ENCODE measurements at regions not wholly inside any gene's neighbourhood (a gene's known extent, or its start where the extent isn't known, plus 50 kb on each side); places are given as distances from the start of the nearest gene placed in this dataset.

DNA sequence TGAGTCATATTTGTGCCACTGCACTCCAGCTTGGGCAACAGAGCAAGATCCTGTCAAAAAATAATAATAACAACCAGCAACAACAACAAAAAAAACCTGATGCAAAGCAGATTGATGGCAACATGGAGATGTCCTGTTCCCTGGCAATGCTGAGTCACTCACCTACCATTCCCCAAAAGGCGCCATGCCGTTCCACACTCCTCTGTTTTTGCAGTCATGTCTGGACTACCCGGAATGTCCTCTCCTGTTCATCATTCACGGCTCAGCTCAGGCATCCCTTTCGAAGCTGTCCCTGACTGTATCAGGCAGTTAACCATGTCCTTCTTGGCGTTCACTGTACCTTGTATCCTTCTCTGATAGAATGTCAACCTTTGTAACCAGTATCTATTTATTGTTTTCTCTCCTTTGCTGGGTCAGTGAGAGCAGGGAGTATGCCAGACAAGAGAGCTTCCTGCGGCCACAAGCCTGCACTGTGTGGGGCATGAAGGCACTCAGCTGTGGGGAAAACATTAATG is 147.7 kb downstream of the ABCC12 start:
- TF ChIP-seq GATA1 (IDR thresholded peaks at IDR 0.05; ENCODE audit: low read depth, low read length) (no peak), POLR2A (IDR thresholded peaks at IDR 0.05; ENCODE audit: low read length) (no peak)
- DNase-seq, result no peak

DNA sequence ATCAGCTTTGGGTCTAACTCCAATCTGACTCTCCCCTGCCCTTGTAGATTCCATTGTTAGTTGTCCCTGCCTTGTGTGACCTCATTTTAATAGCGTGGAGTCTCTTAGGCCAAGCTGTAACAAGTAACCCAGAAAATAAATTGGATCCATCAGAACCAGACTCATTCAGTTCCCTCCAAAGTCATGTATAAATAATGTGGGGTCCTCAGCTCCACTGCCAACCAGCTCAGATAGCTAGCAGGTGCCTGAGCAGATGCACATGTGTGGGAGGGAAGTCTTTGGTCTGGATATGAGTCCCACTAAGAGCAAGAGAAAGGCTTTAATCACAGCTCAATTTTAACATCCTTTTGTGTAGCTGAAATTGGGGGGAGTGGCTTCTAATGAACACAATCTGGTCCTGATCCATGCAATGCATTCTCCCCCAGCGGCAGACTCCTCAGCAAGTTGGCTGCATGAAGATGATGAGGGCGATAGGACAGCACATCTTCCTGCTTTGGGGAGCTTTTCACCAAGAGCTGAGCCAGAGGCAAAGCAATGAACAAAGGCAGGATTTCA is 151.6 kb downstream of the ABCC12 start:
- no peak for TF ChIP-seq GATA1 (IDR thresholded peaks at IDR 0.05; ENCODE audit: low read depth, low read length)
- TF ChIP-seq POLR2A (IDR thresholded peaks at IDR 0.05; ENCODE audit: low read length), result no peak
- no peak for DNase-seq

DNA sequence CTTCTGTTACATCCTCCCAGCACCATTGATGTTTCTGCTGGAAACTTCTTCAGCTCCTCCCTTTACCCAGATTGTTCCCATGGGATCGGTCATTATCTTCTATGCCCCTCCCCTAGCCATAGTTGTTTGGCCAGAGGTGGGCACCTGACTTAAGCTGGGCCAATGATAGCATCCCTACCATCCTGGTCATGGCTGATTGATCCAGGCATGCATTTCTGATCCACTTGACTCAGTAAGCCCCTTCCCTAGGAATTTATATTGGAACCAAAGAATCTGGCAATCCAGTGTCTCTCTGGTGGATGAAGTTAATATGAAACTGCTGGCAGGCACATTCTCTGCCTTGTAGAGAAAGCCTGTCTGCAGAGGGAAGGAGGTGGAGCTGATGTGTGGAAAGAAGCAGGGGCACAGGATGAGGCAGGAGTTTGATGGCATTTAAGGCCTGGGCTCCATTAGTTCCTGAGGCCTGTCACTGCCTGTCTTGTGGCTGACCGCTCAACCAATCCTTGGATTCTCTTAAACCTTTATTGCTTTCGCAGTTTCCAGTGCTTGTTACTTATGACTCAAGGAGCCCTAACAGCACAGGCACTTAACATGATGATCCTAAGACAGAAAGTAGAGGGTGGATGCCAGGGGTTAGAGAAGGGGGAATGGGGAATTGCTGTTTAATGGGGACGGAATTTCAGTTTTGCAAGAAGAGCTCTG is 152.4 kb downstream of the ABCC12 start:
- no peak for DNase-seq
- TF ChIP-seq GATA1 (IDR thresholded peaks at IDR 0.05; ENCODE audit: low read depth, low read length) (no peak), POLR2A (IDR thresholded peaks at IDR 0.05; ENCODE audit: low read length) (no peak)

DNA sequence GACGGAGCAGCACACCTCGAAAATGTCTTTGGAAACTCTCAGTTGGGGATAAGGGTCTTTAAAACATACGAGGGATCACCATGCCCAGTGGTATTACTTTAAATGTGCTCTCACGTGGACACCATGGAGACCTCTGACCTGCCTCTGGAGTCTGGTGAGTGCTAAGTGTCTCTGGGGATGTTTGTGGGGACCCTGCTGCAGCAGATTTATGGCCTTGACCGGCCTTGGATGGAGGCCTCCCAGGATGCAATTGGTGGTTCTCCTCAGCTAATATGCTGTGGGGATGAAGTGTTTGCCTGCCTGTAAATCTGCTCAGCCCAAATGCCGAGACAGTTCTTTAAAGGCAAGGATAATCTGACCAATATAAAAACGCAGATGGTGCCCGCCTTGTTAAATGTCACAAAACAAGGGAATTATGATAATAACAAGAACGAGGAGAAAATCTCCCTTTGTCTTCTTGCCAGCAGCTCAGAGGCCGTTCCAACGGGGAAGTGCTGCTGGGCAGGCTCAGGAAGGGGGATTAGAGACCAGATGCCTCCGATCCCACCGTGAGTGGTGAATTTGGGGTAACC is 154.4 kb downstream of the ABCC12 start:
- TF ChIP-seq POLR2A (IDR thresholded peaks at IDR 0.05; ENCODE audit: low read length) (no peak), GATA1 (IDR thresholded peaks at IDR 0.05; ENCODE audit: low read depth, low read length) (no peak)

DNA sequence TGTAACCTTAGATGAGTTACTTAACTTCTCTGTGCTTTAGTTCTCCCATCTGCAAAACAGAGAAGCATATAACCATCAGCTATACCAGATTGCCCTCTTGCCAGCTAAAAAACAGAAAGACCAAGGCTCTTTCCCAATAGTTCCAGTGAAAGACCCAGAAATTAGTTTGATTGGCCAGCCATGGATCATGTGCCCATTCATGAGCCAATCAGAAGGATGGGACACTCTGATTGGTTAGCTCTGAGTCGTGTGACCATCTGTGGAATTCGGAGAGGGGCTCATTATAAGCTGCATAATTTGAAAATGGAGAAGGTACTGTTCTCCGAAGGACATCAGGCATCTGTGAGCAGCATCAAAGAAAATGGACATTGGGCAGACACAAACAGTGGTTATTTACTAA is 155.2 kb downstream of the ABCC12 start:
- TF ChIP-seq GATA1 (IDR thresholded peaks at IDR 0.05; ENCODE audit: low read depth, low read length) (no peak), POLR2A (IDR thresholded peaks at IDR 0.05; ENCODE audit: low read length) (no peak)
- DNase-seq, result no peak

More for the DNA sequence above, 154.4 kb downstream of the ABCC12 start:
- DNase-seq, result no peak

DNA sequence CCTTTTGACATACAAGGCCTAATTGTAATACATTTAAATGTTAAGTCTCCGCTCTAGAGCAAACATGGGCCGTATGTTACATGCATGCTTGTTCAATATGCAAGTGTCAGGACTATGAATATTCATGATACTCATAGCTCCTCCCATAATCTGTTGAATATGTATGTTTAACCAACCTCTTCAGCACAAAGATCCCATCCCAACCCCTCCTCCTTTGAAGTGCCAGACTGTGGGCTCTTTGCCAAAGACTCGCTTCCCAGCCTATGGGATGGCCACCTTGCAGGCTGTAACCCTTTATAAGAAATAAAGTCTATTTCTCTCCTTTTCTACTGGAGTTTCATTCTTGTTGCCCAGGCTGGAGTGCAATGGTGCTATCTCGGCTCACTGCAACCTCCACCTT is 156.2 kb downstream of the ABCC12 start:
- TF ChIP-seq GATA1 (IDR thresholded peaks at IDR 0.05; ENCODE audit: low read depth, low read length) (no peak), POLR2A (IDR thresholded peaks at IDR 0.05; ENCODE audit: low read length) (no peak)
- no peak for DNase-seq

DNA sequence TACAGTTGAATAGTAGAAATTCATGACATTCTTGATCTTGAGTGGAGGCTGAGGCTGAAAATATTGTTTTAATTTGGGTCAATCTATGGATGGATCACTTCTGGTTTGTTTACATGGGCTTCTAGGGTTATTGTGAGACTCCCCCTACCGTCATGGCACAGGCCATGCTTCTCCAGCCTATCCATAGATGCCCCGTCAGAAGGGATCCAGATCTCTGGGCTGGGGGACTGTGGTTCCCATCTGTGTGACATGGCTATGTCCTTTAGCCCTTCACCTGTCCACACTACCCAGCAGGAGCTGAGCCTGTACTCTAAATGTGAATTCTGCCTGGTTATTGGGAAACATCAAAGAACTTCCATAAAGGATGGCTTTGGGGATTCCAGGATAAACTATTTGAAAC is 160.4 kb downstream of the ABCC12 start:
- TF ChIP-seq GATA1 (IDR thresholded peaks at IDR 0.05; ENCODE audit: low read depth, low read length) (no peak), POLR2A (IDR thresholded peaks at IDR 0.05; ENCODE audit: low read length) (no peak)
- no peak for DNase-seq

DNA sequence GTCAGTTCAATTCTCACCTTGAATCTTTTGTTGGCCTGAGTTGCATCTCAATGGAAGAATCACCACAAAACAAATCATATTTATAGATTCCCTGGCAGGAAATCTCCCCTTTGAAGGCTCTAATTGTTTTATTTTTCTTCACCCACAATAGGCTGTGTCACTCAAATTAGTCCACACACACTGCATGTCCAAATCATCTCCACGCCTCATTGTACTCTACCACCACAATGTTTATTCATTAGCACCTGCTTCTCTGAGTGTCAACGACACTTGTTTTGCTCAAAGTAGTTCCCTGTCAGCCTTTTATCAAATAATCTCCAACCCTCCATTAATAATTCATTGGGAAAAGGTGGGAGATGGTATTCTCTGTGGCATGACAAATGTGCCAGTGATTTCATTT is 164.3 kb downstream of the ABCC12 start:
- TF ChIP-seq GATA1 (IDR thresholded peaks at IDR 0.05; ENCODE audit: low read depth, low read length) (no peak), POLR2A (IDR thresholded peaks at IDR 0.05; ENCODE audit: low read length) (no peak)
- no peak for DNase-seq

DNA sequence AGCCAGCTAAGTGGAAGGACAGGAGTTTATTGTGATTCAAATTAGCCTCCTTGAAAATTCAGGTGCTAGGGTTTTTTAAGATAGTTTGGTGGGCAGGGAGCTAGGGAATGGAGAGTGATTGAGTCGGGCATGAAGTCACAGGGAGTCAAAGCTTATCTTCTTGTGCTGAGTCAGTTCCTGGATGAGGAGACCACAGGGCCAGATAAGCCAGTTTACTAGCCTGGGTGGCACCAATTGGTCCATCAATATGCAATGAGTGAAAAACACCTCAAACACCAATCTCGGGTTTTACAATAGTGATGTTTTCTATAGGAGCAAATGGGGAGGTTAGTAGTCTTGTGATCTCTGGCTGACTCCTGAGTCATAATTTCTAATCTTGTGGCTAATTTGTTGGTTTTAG is 165.1 kb downstream of the ABCC12 start:
- TF ChIP-seq GATA1 (IDR thresholded peaks at IDR 0.05; ENCODE audit: low read depth, low read length) (no peak), POLR2A (IDR thresholded peaks at IDR 0.05; ENCODE audit: low read length) (no peak)
- DNase-seq, result no peak

DNA sequence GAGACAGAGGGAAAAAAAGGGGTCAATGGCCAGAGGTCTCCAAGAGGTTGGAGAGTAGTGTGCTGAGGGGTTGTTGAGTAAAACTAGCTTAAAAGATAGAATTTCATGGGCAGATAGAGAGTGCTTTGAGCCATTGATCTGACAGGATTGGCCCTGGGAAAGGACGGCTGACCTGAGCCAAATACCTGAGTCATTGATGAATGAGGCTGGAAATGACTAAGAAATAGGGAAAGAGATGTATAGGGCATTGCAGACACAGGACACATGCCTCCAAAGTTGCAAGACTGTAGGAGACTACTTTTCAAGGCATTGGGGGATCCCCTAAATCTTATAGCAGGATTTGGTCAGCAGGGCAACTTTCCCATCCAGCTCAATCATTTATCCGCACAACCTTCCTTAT is 168.7 kb downstream of the ABCC12 start:
- TF ChIP-seq GATA1 (IDR thresholded peaks at IDR 0.05; ENCODE audit: low read depth, low read length) (no peak), POLR2A (IDR thresholded peaks at IDR 0.05; ENCODE audit: low read length) (no peak)
- DNase-seq, result no peak

DNA sequence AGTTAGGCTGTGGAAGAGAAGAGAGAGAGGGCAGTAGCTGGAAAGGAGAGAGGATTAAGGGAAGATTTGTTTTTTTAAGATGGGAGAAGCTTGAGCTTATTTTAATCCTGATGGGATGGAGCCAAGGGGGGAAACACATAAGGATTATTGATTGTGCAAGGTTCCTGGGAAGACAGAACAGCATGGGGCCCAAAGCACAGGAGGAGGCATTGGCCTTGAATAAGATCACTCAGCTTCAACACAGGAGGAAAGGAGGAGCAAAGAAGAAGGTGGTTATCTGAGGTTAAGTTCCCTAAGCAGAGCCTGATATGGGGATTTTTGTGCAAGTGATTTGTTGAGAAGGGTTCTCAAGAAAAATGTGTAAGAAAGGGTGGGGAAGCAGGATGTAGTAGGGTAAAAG is 169.8 kb downstream of the ABCC12 start:
- TF ChIP-seq POLR2A (IDR thresholded peaks at IDR 0.05; ENCODE audit: low read length) (no peak), GATA1 (IDR thresholded peaks at IDR 0.05; ENCODE audit: low read depth, low read length) (no peak)
- no peak for DNase-seq

DNA sequence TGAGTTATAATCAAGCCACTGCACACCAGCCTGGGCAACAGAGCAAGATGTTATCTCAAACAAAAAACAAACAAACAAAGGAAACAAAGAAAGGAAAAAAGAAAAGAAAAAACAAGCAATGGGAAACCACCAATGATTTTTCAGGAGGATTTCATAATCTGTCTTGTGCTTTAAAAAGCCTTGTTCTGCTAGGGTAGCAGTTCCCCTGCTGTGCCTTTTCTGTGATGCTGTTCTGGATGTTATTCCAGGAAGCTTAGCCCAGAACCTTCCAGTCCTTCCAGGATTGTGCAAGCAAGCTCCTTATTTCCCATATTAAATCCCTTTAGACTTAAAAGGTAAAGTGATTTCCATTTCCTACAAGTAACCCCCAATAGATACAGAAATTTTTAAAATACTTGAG is 171.1 kb downstream of the ABCC12 start:
- TF ChIP-seq GATA1 (IDR thresholded peaks at IDR 0.05; ENCODE audit: low read depth, low read length) (no peak), POLR2A (IDR thresholded peaks at IDR 0.05; ENCODE audit: low read length) (no peak)
- DNase-seq, result no peak

DNA sequence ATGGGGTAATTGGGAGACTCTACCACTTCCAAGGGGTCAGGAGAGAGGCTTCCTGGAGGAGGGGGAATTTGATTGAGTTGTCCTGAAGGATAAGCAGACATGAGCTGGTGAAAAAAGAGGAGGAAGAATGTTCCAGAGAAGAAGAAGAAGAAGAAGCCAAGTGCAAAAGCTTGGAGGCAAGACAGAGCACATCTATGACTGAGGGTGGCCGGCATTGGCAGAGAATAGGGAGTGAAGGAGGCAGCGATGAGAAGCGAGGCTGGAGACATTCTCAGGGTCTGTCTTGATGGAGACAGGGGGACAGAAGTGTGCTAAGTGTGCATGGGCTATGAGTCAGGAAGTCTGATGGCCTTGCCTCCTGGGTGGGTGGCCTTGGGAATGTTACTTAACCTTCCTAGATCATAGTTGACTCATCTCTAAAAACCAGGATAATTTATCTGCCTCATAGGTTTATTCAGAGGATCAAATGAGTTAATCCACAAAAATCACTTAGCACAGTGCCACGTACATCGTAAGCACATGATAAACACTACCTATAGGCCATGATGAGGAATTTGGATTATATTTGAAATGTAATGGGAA is 171.7 kb downstream of the ABCC12 start:
- no peak for DNase-seq

DNA sequence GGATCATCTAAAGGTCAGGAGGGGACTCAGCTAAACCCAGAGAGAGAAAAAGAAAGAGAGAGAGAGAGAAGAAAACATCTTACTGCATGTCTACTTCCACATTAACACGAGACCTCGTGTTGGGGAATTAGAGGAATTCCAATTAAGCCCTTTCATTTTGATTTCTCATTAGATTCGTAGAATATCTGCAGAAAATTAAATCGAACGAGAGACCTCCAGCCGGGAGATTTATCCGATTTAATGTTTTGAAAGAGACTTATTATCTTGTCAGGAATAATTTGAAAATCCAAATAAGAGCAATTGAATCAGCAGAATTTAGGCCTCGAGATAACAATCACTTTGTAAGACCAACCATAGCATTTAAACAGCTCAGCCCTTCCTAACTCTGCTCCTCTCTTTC is 175.6 kb downstream of the ABCC12 start:
- no peak for DNase-seq
- TF ChIP-seq POLR2A (IDR thresholded peaks at IDR 0.05; ENCODE audit: low read length) (no peak), GATA1 (IDR thresholded peaks at IDR 0.05; ENCODE audit: low read depth, low read length) (no peak)

More for the DNA sequence above, 171.7 kb downstream of the ABCC12 start:
- TF ChIP-seq GATA1 (IDR thresholded peaks at IDR 0.05; ENCODE audit: low read depth, low read length) (no peak), POLR2A (IDR thresholded peaks at IDR 0.05; ENCODE audit: low read length) (no peak)

Measured in erythroblast (primary cell).